ENCODE measurements at regions not wholly inside any gene's neighbourhood (a gene's known extent, or its start where the extent isn't known, plus 50 kb on each side); places are given as distances from the start of the nearest gene placed in this dataset.

DNA sequence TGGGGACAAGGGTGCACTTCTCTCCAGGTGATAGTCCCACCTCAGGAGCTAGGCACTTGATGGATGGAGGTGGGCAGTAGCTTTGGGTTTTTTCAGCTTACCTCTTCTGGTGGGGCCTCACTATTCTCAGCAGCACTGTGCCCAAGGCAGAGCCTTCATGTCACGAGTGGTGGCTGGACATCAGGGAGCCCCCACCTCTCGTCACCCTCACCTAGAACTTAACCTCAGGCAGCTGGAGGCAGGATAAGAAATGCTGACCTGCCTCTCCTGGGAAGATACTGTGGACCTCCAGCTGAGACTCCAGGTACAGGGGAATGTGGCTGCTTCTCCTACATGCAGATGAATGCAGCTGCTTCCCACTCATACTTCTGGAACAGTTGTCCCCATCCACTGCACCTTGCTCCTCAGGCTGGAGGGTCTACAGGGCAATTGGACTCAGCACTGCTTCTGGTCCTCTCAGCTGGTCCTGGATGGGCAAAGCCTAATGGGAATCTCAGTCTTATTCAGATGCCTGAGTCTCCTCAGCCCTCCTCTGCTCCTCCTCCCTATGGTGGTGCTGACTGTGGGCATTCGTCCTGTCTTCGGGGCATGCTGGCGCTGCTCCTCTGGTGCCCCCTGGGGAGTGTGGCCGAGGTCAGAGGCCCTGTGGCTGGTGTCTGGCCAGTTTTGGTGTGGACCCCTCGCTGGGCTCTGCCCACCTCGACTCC lies 129.9 kb downstream of the KLF13 start:
- FAIRE-seq: no peak

- no peak for FAIRE-seq
Observed at GRCh38 chr15:31457161-31457560, 130.5 kb downstream of the KLF13 start.

- FAIRE-seq: no peak
Observed at GRCh38 chr15:31457631-31458526, 131.2 kb downstream of the KLF13 start.

DNA sequence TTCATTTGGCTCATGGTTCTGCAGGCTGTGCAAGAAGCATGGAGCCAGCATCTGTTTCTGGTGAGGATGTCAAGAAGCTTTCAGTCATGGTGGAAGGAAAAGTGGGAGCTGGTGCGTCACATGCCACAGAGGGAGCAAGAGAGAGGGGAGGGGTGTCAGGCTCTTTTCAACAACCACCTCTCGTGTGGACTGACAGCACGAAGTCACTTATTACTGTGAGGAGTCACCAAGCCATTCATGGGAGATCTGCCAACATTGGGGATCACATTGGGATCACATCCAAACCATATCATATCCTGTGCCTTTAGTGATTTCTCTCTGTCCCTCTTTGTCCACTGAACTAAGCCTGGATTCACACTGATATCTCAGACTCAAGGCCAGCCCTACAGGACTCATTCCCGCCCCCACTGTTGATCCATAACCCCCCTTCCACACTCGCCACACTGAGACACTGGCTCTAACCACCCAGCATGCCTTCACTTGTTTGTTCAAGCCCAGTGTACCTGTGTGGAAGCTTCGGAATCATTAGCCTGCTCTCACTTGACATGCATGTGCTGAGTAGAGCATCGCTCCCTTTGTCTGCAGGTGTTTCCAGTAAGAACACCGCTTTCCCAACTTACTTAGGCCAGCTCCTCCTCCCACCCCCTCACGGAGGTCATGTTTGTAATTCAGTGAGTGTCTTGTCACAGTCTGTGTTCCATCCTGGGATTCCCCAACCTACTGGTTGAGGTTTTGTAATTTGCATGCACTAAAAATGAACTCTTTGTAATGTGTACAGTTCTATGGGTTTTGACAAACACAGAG lies 132.2 kb downstream of the KLF13 start:
- FAIRE-seq: no peak

DNA sequence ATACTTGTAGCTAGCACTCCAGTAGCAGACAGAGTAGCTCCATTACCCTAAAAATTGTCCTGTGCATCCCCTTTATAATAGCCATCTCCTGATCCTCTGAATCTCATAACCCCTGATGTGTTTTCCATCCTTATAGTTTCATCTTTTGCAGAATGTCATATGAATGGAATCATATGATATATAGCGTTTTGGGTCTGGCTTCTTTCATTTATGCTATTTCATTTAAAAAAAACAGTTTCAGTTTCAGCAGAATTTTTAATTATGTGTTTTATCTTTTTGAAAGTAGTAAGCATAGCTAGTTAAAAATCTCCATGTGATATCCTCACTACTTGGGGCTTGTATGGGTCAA lies 132.7 kb downstream of the KLF13 start:
- no peak for FAIRE-seq

DNA sequence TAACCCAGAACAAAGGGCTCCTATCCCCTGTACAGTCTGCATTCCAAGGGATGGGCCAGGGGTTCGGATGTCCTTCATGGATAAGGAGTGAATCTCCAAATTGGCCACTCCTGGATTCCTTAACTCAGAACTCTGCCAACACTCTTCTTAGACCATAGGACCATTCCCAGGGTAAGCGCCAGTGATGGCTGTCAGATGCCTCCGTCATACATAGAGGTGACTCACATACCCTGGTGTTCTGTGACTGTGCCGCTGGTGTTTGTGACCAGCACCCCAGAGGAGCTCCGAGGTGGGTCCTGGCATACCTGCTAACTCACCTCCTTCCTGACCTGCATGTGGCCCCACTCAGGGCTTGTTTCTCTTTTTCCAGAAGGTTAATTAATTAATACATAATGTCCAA lies 134.7 kb downstream of the KLF13 start:
- no peak for FAIRE-seq

DNA sequence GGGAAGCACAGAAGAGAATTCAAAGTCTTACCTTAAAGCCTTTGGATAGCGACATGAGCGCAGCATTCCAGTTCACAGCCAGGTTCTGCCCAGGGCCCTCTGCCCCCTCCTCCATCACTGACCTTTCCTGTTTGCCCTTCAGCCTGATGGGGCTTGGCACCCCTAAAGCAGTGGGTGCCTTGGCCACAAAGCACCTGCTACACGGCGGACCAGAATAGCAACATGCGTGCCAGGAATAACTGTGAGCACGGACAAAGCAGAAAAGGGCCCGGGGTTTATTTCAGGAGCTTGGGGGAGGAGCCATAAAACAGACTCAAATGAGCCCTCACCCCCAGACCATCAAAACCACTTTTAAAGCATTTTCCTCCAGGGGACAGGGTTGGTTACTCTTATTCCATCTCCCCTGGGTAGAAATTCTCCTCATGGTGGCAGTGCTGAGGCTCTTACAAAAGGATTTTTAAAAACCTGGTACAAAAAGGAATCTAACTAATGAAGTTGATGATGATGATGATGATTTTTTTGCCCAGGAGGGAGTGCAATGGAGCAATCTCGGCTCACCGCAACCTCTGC lies 135.4 kb downstream of the KLF13 start:
- FAIRE-seq: no peak

GRCh38 chr15:31463521-31464102 lies 137.0 kb downstream of the KLF13 start:
- FAIRE-seq: no peak

- FAIRE-seq: no peak
Observed at GRCh38 chr15:31464216-31465082, 137.8 kb downstream of the KLF13 start.

DNA sequence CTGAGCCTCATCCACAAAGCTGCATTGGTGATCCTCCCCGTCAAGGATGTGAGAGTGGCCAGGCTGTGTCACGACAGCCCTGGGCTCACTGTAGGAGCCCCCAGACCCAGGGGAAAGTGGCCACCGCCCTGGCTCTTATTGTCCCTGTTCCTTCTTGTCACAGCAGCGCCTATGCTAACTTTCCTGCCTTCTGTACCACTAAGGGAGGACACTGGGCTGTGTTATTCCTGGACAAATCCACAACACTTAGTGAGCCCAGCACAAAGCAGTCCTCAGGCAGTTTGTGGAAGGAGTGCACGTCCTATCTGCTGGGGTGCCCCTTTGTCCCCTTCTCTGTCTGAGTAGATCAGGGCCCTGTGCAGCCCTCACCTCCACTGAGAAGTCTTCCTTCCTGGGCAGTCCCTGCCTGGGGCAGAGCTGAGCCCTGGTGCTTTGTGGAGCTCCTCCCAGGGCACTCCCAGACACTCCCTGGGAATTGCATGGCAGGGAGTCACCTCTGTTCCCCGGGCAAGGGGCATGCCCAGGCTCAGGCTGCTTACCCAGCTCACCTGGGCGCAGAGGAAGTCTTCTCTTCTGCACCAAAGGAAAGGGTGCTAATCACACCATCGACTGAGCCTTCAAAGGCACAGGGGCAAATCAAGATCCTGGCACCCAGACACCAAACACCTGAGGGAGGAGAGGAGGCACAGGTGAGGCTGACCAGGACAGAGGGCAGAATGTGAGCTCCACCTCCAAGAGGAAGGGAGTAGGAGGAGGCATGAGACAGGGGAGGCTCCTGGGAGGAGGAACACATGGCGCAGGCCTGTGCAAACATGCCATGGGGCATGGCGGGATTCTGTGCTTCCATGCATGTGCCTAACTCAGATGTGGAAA lies 138.7 kb downstream of the KLF13 start:
- FAIRE-seq: no peak

GRCh38 chr15:31467361-31467760 lies 140.7 kb downstream of the KLF13 start:
- FAIRE-seq: no peak

GRCh38 chr15:31468911-31469785 lies 142.5 kb downstream of the KLF13 start:
- no peak for FAIRE-seq

DNA sequence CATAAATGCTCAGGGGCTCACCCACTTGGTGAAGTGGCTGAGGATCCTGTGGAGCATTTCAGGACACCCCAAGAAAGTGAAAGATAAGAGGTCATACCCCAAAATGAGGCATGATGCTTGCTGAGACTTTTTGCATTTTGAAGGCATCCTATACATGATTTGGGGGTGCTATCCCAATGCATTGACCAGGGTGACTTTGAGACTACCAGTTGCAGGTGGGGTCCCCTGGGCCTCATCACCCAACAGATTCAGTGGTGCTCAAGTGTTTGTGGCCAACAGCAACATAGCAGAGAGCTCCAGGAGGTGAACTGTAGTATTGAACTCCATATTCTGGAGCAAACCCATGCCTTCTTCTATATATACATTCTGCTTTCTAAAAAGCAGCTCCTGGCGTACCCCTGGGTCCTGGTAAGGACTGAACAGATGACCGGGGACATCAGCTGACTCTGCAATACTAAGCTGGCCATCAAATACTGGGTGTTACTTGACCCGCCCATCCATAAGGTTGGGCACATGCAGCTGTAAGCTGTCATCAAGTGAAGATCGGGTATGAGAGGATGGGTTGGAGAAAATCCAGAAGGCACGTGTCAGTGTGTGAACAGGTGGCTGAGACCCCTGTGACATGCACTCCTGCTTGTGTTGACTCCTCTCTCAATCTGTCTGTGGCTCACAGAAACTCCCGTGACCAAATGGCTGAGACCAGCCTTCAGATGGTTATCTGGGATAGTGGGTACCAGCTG lies 143.3 kb downstream of the KLF13 start:
- no peak for FAIRE-seq

DNA sequence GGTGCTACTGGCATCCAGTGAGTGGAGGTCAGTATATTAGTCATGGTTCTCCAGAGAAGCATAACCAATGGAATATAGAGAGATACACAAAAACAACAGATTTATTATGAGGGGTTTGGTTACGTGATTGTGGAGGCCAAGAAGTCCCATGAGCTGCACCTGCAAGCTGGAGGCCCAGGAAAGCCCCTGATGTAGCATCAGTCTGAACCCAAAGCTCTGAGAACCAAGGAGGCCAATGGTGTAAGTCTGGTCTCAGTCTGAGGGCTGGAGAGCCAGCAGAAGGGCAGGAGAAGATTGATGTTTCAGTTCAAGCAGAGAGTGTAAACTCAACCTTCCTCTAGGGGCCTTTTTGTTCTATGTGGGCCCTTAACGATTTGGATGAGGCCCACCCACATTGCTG lies 144.1 kb downstream of the KLF13 start:
- no peak for FAIRE-seq

DNA sequence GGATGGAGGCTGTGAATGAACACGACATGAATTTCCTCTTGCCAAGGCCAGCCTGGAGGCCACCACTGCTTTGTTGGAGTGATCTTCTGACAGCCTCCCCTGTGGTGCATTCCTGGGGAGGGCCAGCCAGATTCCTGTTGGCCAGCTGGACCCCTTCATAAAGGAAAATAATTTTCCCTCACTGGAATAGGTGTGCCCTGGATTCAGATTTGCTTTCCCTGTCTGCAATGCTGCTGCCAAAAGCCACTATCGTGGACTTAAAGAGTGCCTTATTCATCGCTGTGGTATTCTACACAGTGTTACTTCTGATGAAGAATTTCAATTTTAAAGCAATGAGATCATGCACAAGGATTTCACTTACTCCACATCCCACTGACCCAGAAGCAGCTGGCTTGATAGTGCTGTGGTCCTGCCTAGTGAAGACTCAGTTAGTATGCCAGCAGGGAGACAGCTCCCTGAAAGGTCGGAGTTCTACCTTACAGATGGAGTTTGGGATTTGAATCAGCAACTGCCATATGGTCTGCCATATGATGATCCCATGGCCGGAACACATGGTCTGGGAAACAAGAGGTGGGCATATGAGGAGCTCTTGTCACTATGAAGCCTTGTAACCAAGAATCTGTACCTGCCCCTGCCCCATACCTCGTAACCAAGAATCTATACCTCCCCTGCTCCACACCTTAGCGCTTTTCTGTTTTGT lies 145.2 kb downstream of the KLF13 start:
- no peak for FAIRE-seq

DNA sequence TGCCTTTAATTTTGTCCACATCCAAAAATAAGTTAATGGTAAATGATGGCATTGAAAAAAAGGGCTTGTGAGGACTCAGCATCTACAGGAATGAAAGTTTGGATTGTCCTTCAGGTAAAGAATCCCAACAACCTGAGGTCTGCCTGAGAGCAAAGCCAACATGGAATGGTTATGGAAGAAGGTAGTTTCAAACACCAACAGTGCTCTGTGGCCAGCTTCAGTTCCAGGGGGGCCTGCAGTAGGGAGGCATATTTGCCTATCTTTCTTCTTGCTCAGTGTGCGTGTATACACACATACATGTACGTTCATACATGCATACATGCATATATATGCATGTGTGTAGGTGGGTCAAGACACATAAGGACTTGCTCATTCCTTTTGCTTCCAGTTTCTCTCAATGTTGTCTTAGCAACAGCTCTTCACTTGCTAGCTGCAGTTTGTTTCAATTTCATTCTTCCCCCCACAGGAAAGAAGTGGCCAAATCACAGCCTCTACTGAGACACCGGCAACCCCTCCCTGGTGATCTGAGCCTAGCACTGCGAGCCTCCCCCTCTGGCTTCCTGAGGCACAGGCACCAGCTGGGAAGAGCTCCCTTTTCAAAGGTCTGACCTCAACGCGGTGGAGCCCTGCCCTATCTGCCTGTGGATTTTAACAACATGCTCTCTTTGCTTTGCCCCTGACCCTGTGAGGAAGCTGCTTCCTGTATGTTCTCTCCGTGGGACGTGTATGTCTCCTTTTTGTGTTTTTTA lies 146.2 kb downstream of the KLF13 start:
- FAIRE-seq: no peak

DNA sequence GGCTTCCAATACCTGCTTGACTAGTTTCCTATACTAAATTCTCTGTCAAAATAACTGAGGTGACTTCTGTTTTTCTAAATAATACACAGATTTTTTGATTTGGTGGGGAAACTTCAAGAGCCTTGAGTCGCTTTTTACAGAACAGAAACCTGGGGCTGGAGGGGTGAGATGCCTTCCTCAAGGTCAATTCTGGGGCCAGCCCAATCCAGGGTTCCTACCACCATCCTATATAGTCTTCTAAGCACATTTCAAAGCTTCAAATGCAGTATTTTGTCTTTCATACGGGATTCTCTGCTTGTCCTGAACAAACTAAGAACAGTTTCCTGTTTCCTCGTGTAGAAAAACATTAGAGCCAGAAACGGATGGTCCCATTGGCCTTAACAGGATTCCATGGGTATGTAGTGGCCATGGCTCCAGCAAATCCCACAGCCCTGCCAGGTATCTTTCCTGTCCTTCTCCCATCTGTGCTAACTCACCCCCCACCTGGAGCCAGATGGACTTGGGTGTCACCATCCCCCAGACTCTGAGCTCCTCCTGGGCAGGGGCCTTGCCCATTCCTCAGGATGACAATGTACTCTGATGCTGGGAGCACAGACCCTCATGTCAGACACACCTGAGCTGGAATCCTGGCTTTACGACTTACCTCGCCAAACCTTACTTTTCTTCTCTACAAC lies 146.9 kb downstream of the KLF13 start:
- FAIRE-seq: no peak

Data from islet of Langerhans (tissue), 1 donor.